Panc1 (cell line): ENCODE measurements at regions not wholly inside any gene's neighbourhood (a gene's known extent, or its start where the extent isn't known, plus 50 kb on each side); places are given as distances from the start of the nearest gene placed in this dataset.

ENCODE experiments used
- REST ChIP-seq, 2 experiments: IDR thresholded peaks; 2 replicates each; pipeline ENCODE4 v1.6.1; 2011 to 2012; ENCODE audit warnings: low read depth in 2 of 2, control low read depth in 1 of 2, low read length in 1 of 2, mild to moderate bottlenecking in 1 of 2, moderate library complexity in 1 of 2; ENCODE audit not compliant: insufficient read depth in 1 of 2
- TF ChIP-seq, protein P1 (sequence below): fragments of 450-650 bp; IDR thresholded peaks from 2 replicates; pipeline ENCODE4 v1.5.1; 2017; ENCODE audit warnings: mild to moderate bottlenecking

DNA sequence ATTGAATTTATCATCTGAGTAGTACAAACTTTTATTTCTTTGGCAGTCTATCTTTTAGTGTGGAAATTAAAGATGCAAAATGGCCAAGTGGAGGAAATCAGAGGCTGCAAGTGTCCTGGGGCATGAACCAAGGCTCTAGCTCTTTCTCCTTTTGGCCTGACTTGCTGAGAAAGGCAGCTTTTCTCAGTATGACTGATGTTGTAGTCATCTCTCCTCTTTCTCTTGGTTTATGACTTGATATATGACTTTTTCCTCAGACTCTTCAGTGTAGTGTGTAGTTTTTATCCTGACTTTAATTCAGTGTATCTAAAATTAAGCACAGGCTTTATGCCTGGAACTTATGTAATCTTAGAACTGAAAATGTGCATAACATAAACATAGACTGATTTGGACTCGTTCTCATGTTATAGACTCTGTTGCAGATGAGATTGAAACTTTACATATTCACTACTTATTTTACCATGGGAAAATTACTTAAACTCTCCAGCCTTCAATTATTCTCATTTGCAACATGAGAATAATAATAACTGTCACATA, 65.7 kb downstream of the SLITRK5 start:
- TF ChIP-seq, protein P1, sequence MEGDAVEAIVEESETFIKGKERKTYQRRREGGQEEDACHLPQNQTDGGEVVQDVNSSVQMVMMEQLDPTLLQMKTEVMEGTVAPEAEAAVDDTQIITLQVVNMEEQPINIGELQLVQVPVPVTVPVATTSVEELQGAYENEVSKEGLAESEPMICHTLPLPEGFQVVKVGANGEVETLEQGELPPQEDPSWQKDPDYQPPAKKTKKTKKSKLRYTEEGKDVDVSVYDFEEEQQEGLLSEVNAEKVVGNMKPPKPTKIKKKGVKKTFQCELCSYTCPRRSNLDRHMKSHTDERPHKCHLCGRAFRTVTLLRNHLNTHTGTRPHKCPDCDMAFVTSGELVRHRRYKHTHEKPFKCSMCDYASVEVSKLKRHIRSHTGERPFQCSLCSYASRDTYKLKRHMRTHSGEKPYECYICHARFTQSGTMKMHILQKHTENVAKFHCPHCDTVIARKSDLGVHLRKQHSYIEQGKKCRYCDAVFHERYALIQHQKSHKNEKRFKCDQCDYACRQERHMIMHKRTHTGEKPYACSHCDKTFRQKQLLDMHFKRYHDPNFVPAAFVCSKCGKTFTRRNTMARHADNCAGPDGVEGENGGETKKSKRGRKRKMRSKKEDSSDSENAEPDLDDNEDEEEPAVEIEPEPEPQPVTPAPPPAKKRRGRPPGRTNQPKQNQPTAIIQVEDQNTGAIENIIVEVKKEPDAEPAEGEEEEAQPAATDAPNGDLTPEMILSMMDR: no peak
- no peak for TF ChIP-seq REST (IDR thresholded peaks at IDR 0.05; ENCODE audit: insufficient read depth in 1 of 2, low read depth in 2 of 2, low read length in 1 of 2)
